ENCODE measurements at regions not wholly inside any gene's neighbourhood (a gene's known extent, or its start where the extent isn't known, plus 50 kb on each side); places are given as distances from the start of the nearest gene placed in this dataset.

GRCh38 chr18:55821219-55821618, 233.2 kb upstream of the TCF4 start:
- ATAC-seq (no peak), DNase-seq (no peak)
- intact Hi-C loops (cut with DNase I, micrococcal nuclease) = no loop called here

- intact Hi-C loops (cut with DNase I, micrococcal nuclease) = no loop called here
- DNase-seq (no peak), ATAC-seq (no peak)
These were observed 231.5 kb upstream of the TCF4 start for GRCh38 chr18:55819448-55819847.

DNA sequence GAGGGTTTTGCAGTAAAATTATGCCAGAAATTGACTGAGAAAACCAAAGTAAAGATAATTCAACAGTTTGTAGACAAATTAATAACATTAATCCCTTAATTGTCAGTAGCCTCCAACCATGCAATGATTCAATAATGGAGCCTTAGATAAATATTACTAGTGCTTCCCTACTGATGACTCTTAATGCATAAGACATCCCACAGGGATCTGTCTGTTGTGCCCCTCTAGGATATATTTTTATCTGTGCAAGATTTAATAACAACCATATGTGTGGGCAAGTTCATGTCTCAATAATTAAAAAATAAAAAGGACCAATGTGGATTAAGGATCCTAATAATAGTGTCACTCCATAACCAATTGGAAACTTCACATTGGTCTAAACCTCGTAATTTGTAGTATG, 230.3 kb upstream of the TCF4 start:
- DNase-seq (no peak), ATAC-seq (no peak)
- intact Hi-C loops (cut with DNase I, micrococcal nuclease) = no loop called here

DNA sequence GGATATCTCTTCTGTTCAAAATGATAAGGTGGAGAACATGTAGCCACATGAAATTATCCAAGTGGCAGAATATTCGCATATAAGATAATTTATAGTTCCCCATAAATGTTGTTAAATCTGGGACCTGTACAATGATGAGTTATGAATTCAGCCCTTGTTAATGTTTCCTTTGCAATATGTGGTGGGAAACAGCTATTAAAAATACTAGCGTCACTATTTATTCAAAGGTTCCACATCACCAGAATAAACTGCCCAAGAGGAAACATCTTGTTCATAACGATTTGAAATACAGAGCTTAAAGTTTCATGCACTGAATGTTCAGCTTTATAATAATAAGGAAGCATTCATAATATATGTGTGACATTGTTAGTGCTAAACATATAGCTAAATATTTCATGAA, 223.9 kb upstream of the TCF4 start:
- no peak for ATAC-seq
- intact Hi-C loops (cut with DNase I, micrococcal nuclease) = no loop called here
- DNase-seq = no peak

DNA sequence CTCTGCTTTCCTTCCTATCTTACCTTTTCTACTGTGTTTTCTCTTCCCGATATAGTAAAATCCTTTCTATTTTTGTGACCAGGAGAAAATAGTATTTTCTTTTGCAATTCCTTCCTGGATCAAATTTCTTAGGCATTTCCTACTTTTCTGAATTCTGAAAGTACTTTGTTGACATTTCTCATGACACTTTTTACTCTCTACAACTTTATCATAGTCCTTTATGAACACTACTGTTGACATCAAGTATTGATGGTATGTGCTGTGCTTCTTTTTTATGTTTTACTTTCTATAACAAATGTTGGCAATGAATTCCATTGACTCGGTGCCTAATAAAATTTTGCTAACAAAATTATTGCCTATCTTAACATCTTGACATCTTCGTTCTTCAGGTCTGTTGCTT, 217.7 kb upstream of the TCF4 start:
- DNase-seq = no peak
- intact Hi-C loops (cut with DNase I, micrococcal nuclease) = no loop called here
- ATAC-seq = no peak

- intact Hi-C loops (cut with DNase I, micrococcal nuclease) = no loop called here
- DNase-seq = no peak
- no peak for ATAC-seq
These were observed 207.2 kb upstream of the TCF4 start for GRCh38 chr18:55795101-55795669.

GRCh38 chr18:55794288-55795052, 206.5 kb upstream of the TCF4 start:
- ATAC-seq = no peak
- intact Hi-C loops (cut with DNase I, micrococcal nuclease) = no loop called here
- DNase-seq = no peak

GRCh38 chr18:55790296-55790695, 202.3 kb upstream of the TCF4 start:
- no peak for ATAC-seq
- intact Hi-C loops (cut with DNase I, micrococcal nuclease) = no loop called here
- DNase-seq = no peak

- intact Hi-C loops (cut with DNase I, micrococcal nuclease) = loop anchor here in 1 of 2 donors (10.0 kb wide), 1 partner anchor 443 kb away; no protein-coding TSS in a partner anchor
- DNase-seq = no peak
- no peak for ATAC-seq
These were observed 199.6 kb upstream of the TCF4 start for GRCh38 chr18:55787536-55788073.

DNA sequence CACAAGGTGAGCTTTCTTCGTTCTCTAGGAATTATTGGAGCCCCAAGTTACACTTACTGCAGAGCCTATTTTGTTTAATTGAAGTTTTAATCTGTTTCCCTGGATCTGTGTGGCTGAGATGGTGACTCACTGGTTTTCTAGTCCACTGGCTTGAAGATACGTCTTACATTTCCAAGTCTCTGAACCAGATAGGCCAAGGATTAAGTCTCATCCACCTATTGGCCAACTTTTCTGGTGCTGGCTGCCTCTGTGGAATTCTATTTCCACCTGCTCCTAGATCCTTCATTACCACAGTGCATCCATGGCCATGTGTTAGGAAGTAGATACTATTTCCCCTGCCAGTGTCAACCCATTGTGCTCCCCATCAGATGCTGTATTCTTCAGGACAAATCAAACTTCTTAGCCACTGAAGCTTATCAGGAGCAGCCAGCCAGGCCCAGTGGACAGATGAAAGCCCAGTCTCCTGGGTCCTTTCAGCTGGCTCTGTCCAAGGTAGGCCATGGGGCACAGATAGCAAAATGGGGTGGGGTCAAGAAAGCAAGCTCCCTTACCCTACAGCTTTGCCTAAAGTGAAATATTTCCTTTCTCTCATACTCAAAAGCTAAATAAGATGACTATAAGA, 198.8 kb upstream of the TCF4 start:
- intact Hi-C loops (cut with DNase I, micrococcal nuclease) = loop anchor here in 1 of 2 donors (10.0 kb wide), 1 partner anchor 442 kb away; no protein-coding TSS in a partner anchor

GRCh38 chr18:55783921-55784320, 195.9 kb upstream of the TCF4 start:
- ATAC-seq (no peak), DNase-seq (no peak)
- intact Hi-C loops (cut with DNase I, micrococcal nuclease) = loop anchor here in 1 of 2 donors (5.0 to 10.0 kb wide), 3 partner anchors 367 to 557 kb away; no protein-coding TSS in a partner anchor

More for the DNA sequence above, 198.8 kb upstream of the TCF4 start:
- DNase-seq (no peak), ATAC-seq (no peak)

- intact Hi-C loops (cut with DNase I, micrococcal nuclease) = loop anchor here in 1 of 2 donors (5.0 to 10.0 kb wide), 3 partner anchors 364 to 554 kb away; no protein-coding TSS in a partner anchor
- DNase-seq = no peak
- ATAC-seq = no peak
These were observed 193.5 kb upstream of the TCF4 start for GRCh38 chr18:55781481-55781957.

DNA sequence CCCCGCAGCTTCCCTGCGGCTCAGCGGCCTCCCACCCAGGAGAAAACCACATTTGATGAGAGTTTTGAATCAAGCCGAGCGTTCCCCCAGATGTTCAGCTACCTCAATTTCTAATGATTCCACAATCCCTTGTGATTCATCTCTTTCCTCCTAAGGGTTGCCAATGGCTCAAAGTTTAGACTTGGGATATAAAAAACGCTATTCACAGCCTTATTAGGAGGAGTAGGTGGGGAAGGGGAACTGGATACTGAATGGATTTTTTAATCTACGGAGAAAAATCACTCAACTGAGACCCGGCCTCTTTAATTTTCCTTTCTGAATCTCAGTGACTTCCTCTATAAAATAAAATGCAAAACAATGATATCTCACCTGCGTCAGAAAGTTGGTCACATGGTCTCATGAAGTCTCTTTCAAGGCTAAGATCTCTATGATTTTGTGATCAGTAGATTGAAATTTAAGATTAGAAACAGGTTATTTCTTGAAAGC, 192.6 kb upstream of the TCF4 start:
- DNase-seq (no peak), ATAC-seq (no peak)
- intact Hi-C loops (cut with DNase I, micrococcal nuclease) = loop anchor here in 1 of 2 donors (5.0 to 10.0 kb wide), 3 partner anchors 363 to 553 kb away; no protein-coding TSS in a partner anchor

- peak in 1 of 2 donors; percentile 12 for DNase-seq
- intact Hi-C loops (cut with DNase I, micrococcal nuclease) = loop anchor here in 1 of 2 donors (5.0 to 10.0 kb wide), 3 partner anchors 363 to 553 kb away; no protein-coding TSS in a partner anchor
- no peak for ATAC-seq
These were observed 191.9 kb upstream of the TCF4 start for GRCh38 chr18:55779691-55780585.

DNA sequence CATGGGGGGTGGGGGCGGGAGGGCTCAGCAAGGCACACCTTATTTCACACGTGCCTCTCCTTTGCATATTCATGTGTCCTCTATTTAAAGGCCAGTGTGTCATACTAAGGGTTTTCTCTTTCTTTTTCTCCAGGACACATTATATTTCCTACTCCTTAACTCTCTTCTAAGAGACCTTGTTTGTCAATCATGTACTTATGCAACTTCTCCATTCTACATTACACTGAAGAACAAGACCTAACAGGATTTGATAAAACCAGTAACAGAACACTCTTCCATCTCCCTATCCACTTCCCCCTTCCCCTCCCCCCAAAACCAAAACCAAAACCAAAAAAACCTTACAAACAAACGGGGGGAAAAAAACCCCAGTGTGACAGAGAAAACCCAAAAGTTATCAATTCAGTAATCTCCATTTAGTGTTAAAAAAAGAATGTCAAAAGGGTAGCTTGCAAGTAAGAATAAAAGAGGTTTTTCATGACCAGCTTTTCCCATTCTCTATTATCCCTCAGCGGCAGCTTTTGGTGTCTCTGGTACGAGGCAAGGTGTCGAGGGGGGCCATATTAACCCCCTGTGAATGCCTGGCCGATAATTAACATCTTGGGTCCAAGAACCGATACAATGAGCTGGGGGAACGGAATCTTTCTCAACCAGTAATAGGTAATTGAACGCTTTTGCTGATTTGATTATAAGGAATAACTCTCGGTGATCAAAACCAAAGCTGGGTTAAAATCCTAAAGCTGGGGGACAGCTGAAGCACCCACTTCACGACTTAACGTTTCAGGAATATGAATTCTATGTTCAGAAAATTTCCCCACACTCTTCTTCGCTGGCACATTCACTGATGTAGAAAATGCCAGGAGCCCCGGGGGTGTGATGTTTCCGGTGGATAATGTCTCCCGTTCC, 191.0 kb upstream of the TCF4 start:
- ATAC-seq = no peak
- no peak for DNase-seq

GRCh38 chr18:55777666-55778304, 189.8 kb upstream of the TCF4 start:
- DNase-seq (no peak), ATAC-seq (no peak)
- intact Hi-C loops (cut with DNase I, micrococcal nuclease) = no loop called here

More for the DNA sequence above, 191.0 kb upstream of the TCF4 start:
- intact Hi-C loops (cut with DNase I, micrococcal nuclease) = no loop called here

GRCh38 chr18:55775972-55776371, 188.0 kb upstream of the TCF4 start:
- DNase-seq = no peak
- intact Hi-C loops (cut with DNase I, micrococcal nuclease) = no loop called here
- no peak for ATAC-seq
